Testis (tissue), 2 donors: ENCODE measurements at regions not wholly inside any gene's neighbourhood (a gene's known extent, or its start where the extent isn't known, plus 50 kb on each side); places are given as distances from the start of the nearest gene placed in this dataset.

Experiments
- POLR2A ChIP-seq: fragments of 450-650 bp; IDR thresholded peaks from one replicate; pipeline ENCODE4 v1.6.1; 2017; ENCODE audit warnings: antibody characterized with exemption, mild to moderate bottlenecking, moderate library complexity
- TF ChIP-seq, protein P1 (sequence below), 3 experiments: fragments of 450-650 bp in 2 of 3; fragments of 200-600 bp in 1 of 3; sonication (generic) in 1 of 3; IDR thresholded peaks; one replicate each; pipeline ENCODE4 v1.5.1; 2016 to 2019; ENCODE audit warnings: antibody characterized with exemption in 3 of 3, mild to moderate bottlenecking in 2 of 3, moderate library complexity in 1 of 3

DNA sequence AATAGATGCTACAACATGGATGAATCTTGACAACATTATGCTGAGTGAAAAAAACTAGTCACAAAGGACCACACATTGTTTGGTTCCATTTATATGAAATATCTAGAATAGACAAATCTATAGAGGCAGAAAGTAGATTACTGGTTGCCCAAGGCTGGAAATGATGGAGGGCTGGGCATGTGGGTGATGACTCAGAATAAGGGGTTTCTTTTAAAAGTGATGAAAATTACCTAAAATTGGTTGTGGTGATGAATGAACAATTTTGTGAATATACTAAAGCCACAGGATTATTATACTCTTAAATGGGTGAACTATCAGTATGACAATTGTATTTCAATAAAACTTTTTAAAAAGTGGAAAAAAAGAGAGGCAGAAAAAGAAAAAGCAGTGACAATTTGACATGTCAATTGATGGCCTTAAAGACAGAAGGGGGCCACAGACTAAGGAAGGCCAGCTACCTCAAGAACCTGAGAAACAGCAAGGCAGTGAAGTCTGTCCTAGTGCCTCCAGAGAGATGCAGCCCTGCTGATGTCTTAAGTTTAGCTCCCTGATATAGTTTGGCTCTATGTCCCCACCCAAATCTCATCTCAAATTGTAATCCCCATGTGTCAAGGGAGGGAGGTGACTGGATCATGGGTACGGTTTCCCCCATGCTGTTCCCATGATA, 182.7 kb downstream of the PIK3R1 start:
- TF ChIP-seq, protein P1, sequence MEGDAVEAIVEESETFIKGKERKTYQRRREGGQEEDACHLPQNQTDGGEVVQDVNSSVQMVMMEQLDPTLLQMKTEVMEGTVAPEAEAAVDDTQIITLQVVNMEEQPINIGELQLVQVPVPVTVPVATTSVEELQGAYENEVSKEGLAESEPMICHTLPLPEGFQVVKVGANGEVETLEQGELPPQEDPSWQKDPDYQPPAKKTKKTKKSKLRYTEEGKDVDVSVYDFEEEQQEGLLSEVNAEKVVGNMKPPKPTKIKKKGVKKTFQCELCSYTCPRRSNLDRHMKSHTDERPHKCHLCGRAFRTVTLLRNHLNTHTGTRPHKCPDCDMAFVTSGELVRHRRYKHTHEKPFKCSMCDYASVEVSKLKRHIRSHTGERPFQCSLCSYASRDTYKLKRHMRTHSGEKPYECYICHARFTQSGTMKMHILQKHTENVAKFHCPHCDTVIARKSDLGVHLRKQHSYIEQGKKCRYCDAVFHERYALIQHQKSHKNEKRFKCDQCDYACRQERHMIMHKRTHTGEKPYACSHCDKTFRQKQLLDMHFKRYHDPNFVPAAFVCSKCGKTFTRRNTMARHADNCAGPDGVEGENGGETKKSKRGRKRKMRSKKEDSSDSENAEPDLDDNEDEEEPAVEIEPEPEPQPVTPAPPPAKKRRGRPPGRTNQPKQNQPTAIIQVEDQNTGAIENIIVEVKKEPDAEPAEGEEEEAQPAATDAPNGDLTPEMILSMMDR (IDR thresholded peaks at IDR 0.05), result no peak
- TF ChIP-seq POLR2A, result no peak
